AG09309 (cell line): ENCODE measurements at regions not wholly inside any gene's neighbourhood (a gene's known extent, or its start where the extent isn't known, plus 50 kb on each side); places are given as distances from the start of the nearest gene placed in this dataset.

Experiments
- DNase-seq: peaks from one replicate; pipeline ENCODE4 v3.0.0-alpha.2; 2010; ENCODE audit warnings: low read depth
- H3K4me3 ChIP-seq: 2 replicates; pipeline ENCODE4 v1.5.1; 2011; ENCODE audit warnings: mild to moderate bottlenecking, low read depth, low read length, moderate library complexity; ENCODE audit not compliant: control insufficient read depth
- TF ChIP-seq, protein P1 (sequence below): IDR thresholded peaks from 2 replicates; pipeline ENCODE4 v1.5.1; 2011; ENCODE audit warnings: mild to moderate bottlenecking, low read depth, low read length, inconsistent platforms; ENCODE audit not compliant: insufficient read depth, control insufficient read depth; ENCODE audit errors: missing control alignments

DNA sequence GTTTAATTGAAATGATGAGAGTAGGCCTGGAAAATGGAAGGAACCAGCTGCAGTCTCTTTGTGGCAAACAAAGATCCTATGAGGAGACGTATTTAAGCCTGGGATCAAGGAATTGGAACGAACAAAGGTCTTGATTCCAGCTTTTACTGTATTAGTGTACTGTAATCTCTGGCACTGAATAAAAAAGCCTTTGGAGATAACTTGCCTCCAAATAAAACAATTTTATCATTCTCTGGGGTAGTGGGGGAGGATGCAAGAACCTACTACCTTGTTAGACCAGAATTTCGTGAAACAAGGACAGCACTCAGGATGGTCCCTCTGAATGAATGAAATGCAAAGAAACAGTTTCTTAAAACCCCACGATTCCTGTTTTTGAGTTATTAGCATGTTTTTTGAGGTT lies 134.2 kb downstream of the RWDD3 start:
- TF ChIP-seq, protein P1, sequence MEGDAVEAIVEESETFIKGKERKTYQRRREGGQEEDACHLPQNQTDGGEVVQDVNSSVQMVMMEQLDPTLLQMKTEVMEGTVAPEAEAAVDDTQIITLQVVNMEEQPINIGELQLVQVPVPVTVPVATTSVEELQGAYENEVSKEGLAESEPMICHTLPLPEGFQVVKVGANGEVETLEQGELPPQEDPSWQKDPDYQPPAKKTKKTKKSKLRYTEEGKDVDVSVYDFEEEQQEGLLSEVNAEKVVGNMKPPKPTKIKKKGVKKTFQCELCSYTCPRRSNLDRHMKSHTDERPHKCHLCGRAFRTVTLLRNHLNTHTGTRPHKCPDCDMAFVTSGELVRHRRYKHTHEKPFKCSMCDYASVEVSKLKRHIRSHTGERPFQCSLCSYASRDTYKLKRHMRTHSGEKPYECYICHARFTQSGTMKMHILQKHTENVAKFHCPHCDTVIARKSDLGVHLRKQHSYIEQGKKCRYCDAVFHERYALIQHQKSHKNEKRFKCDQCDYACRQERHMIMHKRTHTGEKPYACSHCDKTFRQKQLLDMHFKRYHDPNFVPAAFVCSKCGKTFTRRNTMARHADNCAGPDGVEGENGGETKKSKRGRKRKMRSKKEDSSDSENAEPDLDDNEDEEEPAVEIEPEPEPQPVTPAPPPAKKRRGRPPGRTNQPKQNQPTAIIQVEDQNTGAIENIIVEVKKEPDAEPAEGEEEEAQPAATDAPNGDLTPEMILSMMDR: no peak
- no peak for DNase-seq
- no peak overlapping the region for H3K4me3 ChIP-seq

DNA sequence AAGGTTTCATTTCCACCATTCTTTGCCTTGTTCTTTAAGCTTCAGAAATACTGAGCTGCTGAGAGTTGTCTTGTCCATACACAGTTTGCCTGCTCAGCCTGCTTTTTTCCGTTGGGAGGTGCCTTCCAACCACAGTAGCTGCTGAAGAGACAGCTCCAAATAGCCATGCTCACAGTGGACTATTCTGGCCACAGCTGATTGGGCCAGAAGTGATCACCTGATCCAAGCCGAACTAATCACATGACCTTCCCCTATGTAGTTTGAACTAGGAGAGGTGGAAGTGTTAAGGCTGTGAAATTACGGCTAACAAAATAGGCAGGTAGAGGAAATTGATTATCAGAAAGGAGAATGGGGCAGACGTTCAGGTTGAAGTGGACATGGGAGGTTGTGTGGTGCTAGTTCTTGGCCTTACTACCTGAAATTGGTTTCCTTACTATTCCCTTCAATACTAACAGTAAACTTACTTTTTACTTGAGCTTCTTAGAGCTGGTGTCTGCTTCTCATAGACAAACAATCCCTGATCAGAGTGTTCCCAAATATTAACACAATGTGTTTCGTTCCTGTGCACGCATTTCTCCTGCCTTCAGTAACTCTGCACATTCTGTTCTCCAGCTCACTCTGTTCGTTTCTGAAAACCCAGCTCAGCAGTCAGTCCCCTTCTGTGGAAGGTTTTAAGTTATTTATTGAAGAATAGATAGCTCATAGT lies 136.1 kb downstream of the RWDD3 start:
- H3K4me3 ChIP-seq: no peak overlapping the region
- TF ChIP-seq, protein P1: no peak

DNA sequence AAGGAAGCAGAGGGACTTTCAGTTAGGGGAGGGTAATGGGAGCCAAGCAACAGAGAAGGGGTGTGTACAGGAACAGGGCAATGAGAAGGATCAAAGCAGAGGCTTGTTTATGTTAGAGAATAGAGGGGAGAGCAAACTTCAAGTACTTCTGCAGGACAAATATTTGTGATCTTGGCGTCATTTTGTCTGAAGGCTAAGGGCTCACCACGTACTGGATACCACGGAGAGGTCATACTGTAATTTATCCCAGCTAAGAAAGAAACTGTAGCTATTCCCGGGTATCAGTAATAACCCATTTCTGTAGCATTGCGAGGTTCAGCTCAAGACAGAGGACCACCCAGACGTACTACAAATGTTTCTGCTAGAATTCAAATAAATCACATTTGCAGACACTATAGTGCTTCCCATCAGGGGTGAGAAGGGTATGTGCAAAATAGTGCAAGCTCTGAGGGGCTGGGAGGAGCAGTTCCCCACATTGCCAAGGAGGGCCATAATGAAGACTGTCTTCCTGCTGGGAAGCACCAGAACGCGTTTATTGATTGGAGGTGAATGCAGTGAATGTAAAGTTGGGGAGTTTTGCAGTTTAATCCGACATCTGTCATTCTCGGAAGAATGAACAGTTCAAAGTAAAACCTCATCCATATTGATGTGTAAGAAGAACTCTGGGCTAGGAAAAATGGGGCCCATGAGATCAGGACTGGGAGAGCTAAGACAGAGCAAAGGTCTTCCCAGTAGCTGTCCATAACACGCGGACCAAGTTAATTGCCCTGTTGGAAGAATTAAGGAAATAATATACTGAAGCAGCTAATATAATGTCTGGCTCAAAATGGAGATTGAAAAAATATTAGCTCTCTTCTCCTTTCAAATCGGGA lies 136.9 kb downstream of the RWDD3 start:
- no peak overlapping the region for H3K4me3 ChIP-seq
- no peak for DNase-seq
- TF ChIP-seq, protein P1: no peak

More for the DNA sequence above, 136.1 kb downstream of the RWDD3 start:
- no peak for DNase-seq

DNA sequence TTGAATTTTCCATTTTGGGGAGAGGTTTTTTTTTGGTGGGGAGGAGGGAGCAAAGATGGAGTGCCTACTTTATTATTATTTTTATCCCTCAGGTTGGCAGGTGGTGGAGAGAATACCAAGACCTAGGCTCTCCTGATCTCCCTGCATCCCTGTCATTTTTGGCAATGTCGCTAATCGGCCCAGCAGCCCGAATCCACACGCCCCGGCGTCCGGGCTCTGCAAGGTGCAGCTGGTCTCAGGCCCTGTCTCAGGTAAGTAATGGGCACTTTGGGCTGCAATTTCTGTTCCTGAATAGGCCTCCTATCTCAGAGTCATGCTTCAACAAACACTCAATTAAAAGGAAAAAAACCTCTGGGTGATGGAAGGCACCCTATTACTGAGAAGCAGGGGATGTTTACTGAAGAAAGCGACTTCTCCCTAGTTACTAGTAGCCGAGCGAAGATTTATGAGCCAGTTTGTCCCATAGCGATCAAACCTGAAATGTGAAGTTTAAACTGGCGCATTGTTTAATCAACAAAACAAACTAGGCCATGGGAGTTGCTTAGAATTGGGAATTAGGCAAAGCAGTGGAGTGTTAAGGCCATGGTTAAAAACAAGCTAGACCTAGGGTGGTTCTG lies 137.8 kb downstream of the RWDD3 start:
- no peak overlapping the region for H3K4me3 ChIP-seq
- no peak for DNase-seq
- TF ChIP-seq, protein P1: no peak

DNA sequence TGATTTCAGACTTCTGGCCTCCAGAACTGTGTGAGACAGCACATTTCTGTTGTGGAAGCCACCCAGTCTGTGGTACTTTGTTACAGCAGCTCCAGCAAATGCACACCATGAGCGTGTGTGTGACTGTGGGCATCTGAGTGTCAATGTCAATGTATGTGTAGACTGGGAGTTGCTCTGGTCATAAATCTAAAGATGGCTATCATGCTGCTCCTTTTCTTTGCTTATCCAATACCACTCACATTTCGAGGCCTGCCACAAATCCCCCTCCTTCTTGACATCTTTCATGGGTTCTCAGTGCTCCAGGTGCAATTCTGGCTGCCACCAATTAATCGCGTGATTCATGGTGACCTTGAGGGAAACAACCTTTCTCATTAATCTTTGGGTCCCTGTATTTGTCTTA lies 141.2 kb downstream of the RWDD3 start:
- no peak for DNase-seq
- TF ChIP-seq, protein P1: no peak

DNA sequence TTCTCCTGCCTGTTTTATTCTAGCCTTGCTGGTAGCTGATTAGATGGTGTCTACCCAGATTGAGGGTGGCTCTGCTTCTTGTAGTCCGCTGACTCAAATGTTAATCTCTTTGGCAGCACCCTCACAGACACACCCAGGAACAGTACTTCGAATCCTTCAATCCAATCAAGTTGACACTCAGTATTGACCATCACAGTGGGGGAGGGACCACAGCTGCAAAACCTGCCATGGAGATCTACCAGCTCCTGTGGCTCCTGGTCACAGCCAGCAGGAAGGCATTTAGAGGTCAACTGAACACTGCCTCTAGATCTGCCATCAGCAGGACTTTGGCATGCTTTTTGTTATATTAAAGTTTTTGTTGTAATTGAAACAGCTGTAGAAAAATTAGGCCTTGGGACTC lies 146.9 kb downstream of the RWDD3 start:
- TF ChIP-seq, protein P1: no peak
- DNase-seq: no peak
- no peak overlapping the region for H3K4me3 ChIP-seq

More for the DNA sequence above, 141.2 kb downstream of the RWDD3 start:
- H3K4me3 ChIP-seq: no peak overlapping the region
